ENCODE measurements at regions not wholly inside any gene's neighbourhood (a gene's known extent, or its start where the extent isn't known, plus 50 kb on each side); places are given as distances from the start of the nearest gene placed in this dataset.

DNA sequence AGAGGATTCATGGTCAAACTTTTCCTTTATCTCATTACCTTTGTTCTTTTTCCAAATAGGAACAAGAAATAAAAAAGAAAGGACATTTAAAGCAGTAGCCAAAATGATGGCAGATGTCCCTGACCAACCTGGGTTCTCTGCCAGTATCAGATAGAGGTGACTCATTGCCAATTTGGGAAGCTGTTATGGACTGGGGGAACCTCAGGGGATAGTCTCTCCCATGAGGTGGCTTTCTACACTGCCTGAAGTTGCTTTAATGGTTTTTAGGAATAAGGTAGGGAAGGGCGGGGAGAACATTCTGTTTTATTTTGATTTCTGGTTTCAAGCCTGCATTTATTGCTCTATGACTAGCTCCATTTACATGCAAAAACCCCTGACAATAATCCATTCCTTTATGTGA is 457.9 kb upstream of the TPK1 start:
- TF ChIP-seq, protein P1, sequence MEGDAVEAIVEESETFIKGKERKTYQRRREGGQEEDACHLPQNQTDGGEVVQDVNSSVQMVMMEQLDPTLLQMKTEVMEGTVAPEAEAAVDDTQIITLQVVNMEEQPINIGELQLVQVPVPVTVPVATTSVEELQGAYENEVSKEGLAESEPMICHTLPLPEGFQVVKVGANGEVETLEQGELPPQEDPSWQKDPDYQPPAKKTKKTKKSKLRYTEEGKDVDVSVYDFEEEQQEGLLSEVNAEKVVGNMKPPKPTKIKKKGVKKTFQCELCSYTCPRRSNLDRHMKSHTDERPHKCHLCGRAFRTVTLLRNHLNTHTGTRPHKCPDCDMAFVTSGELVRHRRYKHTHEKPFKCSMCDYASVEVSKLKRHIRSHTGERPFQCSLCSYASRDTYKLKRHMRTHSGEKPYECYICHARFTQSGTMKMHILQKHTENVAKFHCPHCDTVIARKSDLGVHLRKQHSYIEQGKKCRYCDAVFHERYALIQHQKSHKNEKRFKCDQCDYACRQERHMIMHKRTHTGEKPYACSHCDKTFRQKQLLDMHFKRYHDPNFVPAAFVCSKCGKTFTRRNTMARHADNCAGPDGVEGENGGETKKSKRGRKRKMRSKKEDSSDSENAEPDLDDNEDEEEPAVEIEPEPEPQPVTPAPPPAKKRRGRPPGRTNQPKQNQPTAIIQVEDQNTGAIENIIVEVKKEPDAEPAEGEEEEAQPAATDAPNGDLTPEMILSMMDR (IDR thresholded peaks at IDR 0.05), result no peak
- TF ChIP-seq POLR2A (IDR thresholded peaks at IDR 0.05), result no peak
- no peak for TF ChIP-seq EP300 (IDR thresholded peaks at IDR 0.05)
